ENCODE measurements at regions not wholly inside any gene's neighbourhood (a gene's known extent, or its start where the extent isn't known, plus 50 kb on each side); places are given as distances from the start of the nearest gene placed in this dataset.
"Not testable (repeated sequence)": the region's sequence is repeated elsewhere in the genome, so short reads cannot be mapped to it uniquely, and the experiment has no call there.

DNA sequence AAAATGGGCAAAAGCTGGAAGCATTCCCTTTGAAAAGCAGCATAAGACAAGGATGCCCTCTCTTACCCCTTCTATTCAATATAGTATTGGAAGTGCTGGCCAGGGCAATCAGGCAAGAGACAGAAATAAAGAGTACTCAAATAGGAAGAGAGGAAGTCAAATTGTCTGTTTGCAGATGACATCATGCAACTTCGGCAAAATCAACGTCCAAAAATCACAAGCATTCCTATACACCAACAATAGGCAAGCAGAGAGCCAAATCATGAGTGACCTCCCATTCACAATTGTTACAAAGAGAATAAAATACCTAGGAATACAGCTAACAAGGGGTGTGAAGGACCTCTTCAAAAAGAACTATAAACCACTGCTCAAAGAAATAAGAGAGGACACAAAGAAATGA is 192.0 kb upstream of the FBN2 start:
- H3K9me3 ChIP-seq (replicated peaks); H3K27ac ChIP-seq; DNase-seq; H3K36me3 ChIP-seq; H3K27me3 ChIP-seq; H3K4me1 ChIP-seq; H3K4me3 ChIP-seq: not testable (repeated sequence)

DNA sequence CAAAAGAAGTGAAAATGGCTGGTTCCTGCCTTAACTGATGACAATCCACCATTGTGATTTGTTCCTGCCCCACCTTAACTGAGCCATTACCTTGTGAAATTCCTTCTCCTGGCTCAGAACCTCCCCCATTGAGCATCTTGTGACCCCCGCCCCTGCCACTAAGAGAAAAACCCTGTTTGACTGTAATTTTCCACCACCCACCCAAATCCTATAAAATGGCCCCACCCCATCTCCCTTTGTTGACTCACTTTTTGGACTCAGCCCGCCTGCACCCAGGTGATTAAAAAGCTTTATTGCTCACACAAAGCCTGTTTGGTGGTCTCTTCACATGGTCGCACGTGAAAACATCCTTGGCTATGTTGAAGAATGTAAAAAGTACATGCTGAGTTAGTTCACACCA is 197.6 kb upstream of the FBN2 start:
- H3K36me3 ChIP-seq; H3K9me3 ChIP-seq (replicated peaks); H3K27me3 ChIP-seq; DNase-seq; H3K27ac ChIP-seq; H3K4me3 ChIP-seq; H3K4me1 ChIP-seq: not testable (repeated sequence)

DNA sequence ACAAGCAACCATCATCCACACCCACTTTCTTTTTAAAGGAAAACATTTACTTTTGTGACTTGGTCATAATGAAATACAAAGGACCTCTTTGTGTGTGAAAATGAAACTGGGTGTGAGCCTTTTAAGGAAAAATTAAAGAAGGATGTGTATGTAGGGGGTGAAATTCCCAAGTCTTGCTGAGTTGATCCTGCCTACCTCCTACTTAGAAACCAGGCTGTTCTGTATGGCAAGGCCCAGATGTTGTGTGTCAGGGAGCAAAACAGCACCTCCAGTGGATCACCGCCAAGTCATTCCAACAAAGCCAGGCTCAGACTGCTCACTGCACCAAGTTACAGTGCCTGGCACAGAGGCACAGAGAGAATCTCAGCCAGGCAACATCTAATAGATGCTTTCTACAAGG is 198.5 kb upstream of the FBN2 start:
- H3K27me3 ChIP-seq = no peaks in the 10 kb centered on the region
- H3K4me1 ChIP-seq = no peaks in the 10 kb centered on the region
- no peak overlapping the region for H3K27ac ChIP-seq
- DNase-seq = peak in 1 of 2 experiments; percentile 5
- H3K36me3 ChIP-seq = no peaks in the 10 kb centered on the region
- no peaks in the 10 kb centered on the region for H3K9me3 ChIP-seq (replicated peaks)
- H3K4me3 ChIP-seq = no peak overlapping the region

DNA sequence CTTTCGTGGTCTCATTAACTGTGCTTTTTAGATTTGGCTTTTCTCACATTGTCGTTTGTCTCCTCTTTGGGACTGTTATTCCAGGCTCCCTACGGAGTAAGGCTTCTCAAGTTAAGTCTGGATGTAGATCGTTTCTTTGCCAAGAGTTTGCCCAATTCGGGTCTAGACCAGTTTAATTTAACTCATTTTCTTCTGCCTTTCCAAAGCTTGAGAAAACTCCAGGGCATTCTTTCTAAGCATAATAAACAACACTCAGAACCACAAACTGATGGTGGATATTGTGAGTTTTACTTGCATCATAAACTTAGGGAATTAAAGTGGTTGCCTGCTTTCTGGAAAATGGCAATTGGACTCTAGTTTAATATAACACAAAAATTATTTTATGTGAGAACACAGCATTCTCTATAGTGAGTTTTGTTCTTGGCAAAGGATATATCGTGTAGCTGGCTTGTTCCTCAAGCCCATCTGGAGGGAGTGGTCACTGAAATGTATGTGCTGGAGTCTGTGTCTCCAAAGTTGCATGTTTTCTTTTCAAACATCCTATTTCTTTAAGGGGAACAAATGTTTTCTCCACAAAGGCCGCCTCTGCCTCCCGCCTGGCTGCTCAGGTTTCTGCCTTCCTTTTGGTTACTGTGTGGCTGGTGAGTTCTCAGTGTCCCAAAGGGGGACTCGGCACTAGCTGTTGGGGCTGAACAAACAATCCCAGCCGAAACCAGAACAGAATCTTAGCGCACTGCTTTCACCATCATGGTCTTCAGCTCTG is 211.3 kb upstream of the FBN2 start:
- Histone ChIP-seq H3K4me3 (no peak overlapping the region), H3K4me1 (no peaks in the 10 kb centered on the region), H3K9me3 (replicated peaks) (no peaks in the 10 kb centered on the region), H3K27ac (no peak overlapping the region), H3K27me3 (peaks cover 7% of the 10 kb centered on the region; the same call in 1 of the 2 replicates), H3K36me3 (no peaks in the 10 kb centered on the region)
- no peak for DNase-seq

DNA sequence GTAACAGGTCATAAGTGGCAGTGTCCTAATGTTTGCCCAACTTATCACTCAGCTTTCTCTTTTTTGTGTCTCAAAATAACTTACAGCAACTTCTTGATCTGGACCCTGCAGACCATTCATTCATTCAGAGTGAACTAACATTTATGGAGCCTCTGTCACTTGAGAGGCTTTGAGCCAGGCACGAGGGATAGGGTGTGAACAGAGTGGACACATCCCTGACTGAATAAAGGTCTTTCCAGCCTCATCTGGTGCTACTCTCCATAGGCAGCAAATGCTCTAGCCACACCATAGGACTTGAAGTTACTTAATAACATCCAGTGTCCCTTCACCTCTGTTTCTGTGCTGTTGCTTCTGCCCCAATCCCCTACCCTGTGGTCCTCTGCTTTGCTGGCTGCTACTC is 212.1 kb upstream of the FBN2 start:
- DNase-seq = no peak
- H3K27ac ChIP-seq = no peak overlapping the region
- no peaks in the 10 kb centered on the region for H3K36me3 ChIP-seq
- H3K27me3 ChIP-seq = peaks cover 7% of the 10 kb centered on the region; the same call in 1 of the 2 replicates
- H3K9me3 ChIP-seq (replicated peaks) = no peaks in the 10 kb centered on the region
- no peak overlapping the region for H3K4me3 ChIP-seq
- no peaks in the 10 kb centered on the region for H3K4me1 ChIP-seq

DNA sequence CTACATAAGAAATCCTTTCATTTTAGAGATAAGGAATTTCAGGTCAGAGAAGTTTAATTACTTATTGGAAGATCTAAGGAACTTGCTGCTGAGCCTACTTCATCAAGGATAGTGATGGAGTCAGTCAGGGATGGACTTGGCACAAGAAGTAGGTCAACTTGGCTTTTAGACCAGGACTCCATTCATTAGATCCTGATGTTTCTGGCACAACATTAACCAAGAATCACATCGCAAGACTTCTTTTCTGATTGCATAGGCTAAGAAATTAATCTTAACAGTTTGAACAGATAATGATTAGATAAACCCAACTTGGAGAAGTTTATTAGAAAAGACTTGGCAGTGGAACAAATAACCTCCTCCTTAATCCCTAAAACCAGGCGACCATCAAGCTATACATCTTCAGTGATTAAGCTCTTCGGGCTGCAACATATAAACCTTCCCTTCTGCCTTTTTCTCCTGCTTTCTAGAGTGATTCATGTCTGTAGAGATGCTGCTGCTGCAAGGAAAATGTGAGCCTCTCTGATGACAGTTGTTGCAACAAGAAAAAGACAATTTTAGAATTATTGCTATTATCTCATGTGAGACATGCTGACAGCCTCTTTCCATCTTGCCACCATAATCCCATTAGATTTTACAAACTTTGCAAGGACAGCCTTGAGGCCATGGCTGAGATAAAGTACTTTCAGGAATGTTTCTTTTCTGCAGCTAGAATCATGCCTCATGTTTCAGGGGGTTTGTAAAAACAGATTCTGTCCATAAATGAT is 207.9 kb upstream of the SLC27A6 start:
- Histone ChIP-seq H3K4me3 (no peak overlapping the region), H3K27me3 (no peaks in the 10 kb centered on the region), H3K9me3 (replicated peaks) (no peaks in the 10 kb centered on the region), H3K36me3 (no peaks in the 10 kb centered on the region), H3K4me1 (no peaks in the 10 kb centered on the region), H3K27ac (no peak overlapping the region)
- no peak for DNase-seq

DNA sequence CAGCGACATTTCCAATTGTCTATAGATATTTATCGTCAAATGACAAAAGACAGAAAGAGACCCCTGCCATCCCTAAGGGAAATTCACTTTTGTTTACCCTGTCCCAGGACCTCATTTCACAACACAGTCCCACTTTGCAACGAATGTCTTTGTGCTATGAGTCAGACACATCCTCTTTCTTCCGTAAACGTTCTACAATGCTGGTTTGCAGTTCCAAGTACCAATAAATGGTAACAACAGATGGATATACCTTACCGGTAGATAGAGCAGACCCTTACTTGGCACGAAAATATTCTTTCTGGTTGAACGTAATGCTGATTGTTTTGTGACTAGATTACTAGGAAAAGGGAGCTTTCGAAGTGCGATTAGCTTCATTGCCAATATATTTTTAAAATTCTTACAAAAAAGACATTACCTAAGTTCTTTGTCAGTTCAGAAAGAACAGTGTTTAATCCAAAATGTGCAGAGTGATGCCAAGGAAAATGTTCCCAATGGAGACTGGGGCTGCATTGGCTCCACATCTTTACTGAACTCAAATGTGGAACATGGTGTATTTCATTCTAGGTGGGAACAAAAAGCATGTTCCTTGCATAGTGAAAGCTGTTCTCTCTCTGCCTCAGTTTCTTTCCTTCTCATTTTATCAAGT is 202.5 kb upstream of the SLC27A6 start:
- Histone ChIP-seq H3K27ac (no peak overlapping the region), H3K4me1 (no peaks in the 10 kb centered on the region), H3K9me3 (replicated peaks) (no peaks in the 10 kb centered on the region), H3K27me3 (no peaks in the 10 kb centered on the region), H3K36me3 (no peaks in the 10 kb centered on the region), H3K4me3 (no peak overlapping the region)
- DNase-seq = no peak

DNA sequence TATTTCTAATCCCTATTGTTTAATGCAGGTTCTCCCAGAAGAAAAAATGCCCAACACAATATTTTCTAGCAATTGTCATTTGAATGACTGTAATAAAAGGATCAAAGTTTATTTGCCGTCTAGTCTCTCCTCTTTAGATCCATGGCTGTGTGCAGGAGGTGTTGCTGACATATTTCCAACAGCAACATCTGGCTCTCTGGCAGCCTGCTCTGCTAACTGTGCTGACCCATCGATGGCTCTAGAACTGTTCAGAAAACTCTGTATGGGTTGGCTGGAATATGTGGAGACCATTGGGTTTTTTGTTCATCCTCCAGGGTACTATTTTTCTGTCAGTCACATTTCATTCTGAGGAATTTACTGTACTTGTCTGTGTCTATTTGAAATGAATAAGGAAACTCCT is 202.0 kb upstream of the SLC27A6 start:
- Histone ChIP-seq H3K9me3 (replicated peaks) (no peaks in the 10 kb centered on the region), H3K27ac (no peak overlapping the region), H3K4me3 (no peak overlapping the region), H3K4me1 (no peaks in the 10 kb centered on the region), H3K27me3 (no peaks in the 10 kb centered on the region), H3K36me3 (no peaks in the 10 kb centered on the region)
- no peak for DNase-seq

DNA sequence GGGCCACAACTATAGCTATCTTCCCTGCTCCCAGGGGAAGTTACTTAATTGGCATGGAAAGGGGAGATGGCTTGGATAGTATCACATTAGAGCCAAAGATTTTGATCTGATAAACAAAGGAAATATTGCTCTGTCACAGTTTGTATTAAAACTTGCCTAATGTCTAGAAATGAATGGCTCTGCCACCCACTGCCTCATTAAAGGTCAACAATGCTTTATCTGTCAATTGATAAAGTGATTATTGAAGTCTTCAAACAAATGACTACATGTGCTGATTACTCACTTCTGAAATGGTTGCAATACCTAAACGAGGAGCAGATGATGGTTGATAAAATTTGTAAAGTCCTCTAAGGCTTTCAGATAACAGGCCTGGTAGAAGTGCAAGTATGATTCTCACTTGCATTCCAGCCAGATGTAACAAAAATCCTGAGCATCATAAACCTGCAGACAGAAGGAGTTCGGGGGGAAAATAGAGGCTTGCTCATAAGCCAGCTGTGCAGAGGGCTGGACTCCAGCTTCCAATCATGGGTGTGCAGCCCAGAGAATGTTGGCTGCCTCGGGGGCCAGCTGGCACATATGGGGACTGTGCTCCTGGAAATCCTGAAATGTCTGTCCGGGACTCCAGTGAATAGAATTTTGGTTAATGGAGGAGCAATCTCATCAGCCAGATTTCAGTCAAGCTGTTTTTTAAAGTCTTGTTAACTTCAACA is 200.5 kb upstream of the SLC27A6 start:
- no peaks in the 10 kb centered on the region for H3K36me3 ChIP-seq
- no peaks in the 10 kb centered on the region for H3K27me3 ChIP-seq
- DNase-seq = peak in 1 of 2 experiments; percentile 5
- H3K4me3 ChIP-seq = no peak overlapping the region
- H3K4me1 ChIP-seq = no peaks in the 10 kb centered on the region
- H3K27ac ChIP-seq = no peak overlapping the region
- H3K9me3 ChIP-seq (replicated peaks) = no peaks in the 10 kb centered on the region

DNA sequence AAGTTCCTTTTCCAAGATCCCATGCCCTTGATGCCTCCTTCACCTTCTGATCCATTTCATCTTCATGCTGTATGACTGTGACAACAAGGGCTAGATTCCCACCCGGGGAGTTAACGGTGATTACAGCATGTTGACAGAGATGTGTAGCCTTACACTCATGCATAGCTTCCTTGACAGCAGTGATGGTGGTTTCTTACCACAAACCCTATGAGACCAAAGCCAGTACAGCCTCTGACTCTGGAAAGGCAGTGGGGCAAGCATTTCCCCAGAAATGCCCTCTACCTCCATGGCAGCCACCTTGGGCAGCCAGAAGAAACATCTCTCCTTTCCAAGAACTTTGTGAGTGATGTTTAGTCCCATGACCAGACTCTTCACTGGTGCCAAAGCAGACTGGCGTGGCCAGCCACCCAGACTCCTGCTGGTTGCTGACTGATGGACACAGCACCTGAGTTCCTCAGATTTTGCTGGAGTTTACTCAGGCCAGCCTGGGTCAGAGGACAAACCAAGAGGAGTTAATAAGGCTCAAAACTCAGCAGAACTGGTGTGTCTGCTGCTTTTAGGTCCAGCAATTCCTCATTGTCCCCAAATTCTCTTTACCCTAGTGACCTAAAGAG is 199.7 kb upstream of the SLC27A6 start:
- H3K36me3 ChIP-seq = no peaks in the 10 kb centered on the region
- no peak for DNase-seq
- no peaks in the 10 kb centered on the region for H3K9me3 ChIP-seq (replicated peaks)
- H3K27ac ChIP-seq = no peak overlapping the region
- H3K27me3 ChIP-seq = no peaks in the 10 kb centered on the region
- no peaks in the 10 kb centered on the region for H3K4me1 ChIP-seq
- no peak overlapping the region for H3K4me3 ChIP-seq

DNA sequence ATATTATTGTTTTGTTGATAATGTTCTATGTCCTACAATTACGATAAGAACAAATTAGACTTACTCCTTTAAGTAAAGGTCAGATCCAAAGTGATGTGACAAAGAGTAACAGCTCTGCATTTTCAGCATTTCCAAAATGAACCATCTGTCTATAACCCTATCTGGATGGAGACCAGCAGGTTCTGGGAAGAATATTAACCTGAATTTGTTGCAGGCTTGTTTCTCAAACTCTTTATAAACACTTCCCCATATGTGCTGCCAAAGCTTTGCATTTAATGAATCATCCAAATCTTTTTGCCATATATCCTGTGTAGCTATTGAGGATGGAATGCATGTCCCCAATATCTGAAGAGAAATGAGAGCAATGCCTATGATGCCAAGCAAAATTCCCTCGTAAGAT is 198.9 kb upstream of the SLC27A6 start:
- Histone ChIP-seq H3K36me3 (no peaks in the 10 kb centered on the region), H3K4me3 (no peak overlapping the region), H3K27me3 (no peaks in the 10 kb centered on the region), H3K27ac (no peak overlapping the region), H3K4me1 (no peaks in the 10 kb centered on the region), H3K9me3 (replicated peaks) (no peaks in the 10 kb centered on the region)
- DNase-seq = no peak

DNA sequence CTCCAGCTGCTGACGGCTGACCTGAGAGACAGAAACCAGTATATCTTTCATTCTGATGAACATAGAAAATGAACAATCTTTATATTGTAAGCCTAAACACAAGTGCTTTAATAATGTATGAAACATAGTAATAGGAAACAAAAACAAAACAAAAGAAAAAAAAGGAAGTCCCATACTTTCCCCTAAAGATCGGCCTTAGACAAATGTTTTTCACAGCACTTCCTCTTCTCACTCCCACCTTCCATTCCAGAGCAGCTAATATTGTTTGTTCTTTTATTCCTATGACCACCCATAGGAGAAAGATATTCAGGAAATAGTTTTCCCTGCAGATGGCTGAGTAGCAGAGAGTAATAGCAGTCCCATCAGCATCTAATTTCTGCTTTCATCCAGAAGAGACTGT is 194.4 kb upstream of the SLC27A6 start:
- Histone ChIP-seq H3K36me3 (no peaks in the 10 kb centered on the region), H3K4me3 (no peak overlapping the region), H3K4me1 (no peaks in the 10 kb centered on the region; the same call in 1 of the 2 replicates), H3K9me3 (replicated peaks) (no peaks in the 10 kb centered on the region), H3K27me3 (no peaks in the 10 kb centered on the region), H3K27ac (no peak overlapping the region)
- DNase-seq = no peak

DNA sequence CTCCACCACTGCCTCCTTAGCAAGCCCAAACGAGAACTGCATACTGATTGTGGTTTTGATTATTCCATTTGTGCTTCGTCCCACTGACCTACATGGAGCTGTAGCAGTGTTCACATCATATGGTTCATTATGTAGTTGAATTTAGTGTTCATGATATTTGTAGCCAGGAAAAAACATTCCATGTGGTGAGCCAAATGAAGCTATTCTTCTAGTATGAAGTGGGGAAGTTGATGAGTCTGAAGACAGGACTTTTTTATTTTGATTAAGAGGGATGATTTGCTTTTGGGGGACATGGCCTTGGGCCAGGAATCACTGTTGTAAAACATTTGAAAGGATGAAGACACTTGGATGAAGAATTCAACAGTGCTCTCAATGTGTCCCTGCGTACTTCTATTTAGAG is 192.9 kb upstream of the SLC27A6 start:
- no peak for DNase-seq
- H3K4me1 ChIP-seq = no peaks in the 10 kb centered on the region; the same call in 1 of the 2 replicates
- H3K27ac ChIP-seq = no peak overlapping the region
- H3K27me3 ChIP-seq = no peaks in the 10 kb centered on the region
- H3K9me3 ChIP-seq (replicated peaks) = no peaks in the 10 kb centered on the region
- no peaks in the 10 kb centered on the region for H3K36me3 ChIP-seq
- H3K4me3 ChIP-seq = no peak overlapping the region

DNA sequence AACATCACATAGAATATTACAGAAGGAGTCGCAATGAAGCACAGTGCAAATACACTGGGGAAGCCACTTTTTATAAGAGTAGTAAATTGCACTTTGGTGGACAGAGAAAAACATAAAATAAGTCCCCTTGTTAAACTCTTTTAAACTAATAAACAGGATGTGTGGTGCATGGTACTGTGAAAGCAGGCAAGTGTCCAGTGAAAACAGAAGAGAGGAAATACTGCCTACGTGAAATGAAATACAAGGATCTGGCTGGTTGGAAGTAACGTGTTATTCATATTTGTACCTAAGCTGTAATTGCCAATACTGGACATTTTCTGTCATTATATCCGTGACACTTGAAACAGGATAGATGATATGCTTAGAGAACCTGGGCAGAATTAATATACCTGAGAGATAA is 191.9 kb upstream of the SLC27A6 start:
- no peaks in the 10 kb centered on the region for H3K36me3 ChIP-seq
- no peak overlapping the region for H3K4me3 ChIP-seq
- DNase-seq = no peak
- H3K9me3 ChIP-seq (replicated peaks) = no peaks in the 10 kb centered on the region
- no peaks in the 10 kb centered on the region for H3K27me3 ChIP-seq
- no peak overlapping the region for H3K27ac ChIP-seq
- H3K4me1 ChIP-seq = no peaks in the 10 kb centered on the region; the same call in 1 of the 2 replicates
